ENCODE measurements at regions not wholly inside any gene's neighbourhood (a gene's known extent, or its start where the extent isn't known, plus 50 kb on each side); places are given as distances from the start of the nearest gene placed in this dataset.

DNA sequence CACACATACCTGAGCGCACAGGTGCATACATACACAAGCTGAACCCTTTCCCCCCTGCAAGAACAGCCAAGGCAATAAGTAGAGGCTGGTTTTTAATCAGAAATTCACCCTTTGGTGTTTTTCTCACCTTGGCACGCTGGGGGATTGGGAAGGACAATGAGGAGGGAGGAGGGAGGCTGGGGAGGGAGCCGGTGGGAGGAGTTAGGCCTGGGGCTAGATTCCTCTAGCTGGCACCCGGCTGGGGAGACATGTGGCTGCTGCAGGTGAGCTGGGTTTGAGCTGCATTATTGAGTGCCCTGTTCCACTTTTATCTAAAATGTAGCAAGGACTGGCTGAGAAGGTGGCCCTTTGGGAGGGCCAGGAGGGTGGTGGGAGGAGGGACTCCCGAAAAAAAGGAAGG is 97.8 kb upstream of the CSF3R start:
- Histone ChIP-seq H3K4me3 (no peak overlapping the region), H3K4me1 (no peaks in the 10 kb centered on the region), H3K9me3 (no peaks in the 10 kb centered on the region), H3K27ac (no peak overlapping the region), H3K4me2 (no peak overlapping the region)
- CTCF ChIA-PET = interaction anchor here (0.6 to 1.0 kb wide), 2 partner anchors 71 to 462 kb away, joined by 3 to 4 read pairs; no protein-coding TSS in a partner anchor
- DNase-seq (ENCODE audit: low read depth in 1 of 2, low spot score in 1 of 2) (no peak), ATAC-seq (no peak), FAIRE-seq (no peak)
- POLR2A ChIA-PET = no interaction called here
- 34% methylated on average over 4 of the region's 5 CpGs for WGBS (ENCODE audit: missing lambda C conversion rate)
- TF ChIP-seq RFX5 (IDR thresholded peaks at IDR 0.05) (no peak), RNF2 (IDR thresholded peaks at IDR 0.05; ENCODE audit: borderline replicate concordance, low read depth) (no peak), FOSL2 (IDR thresholded peaks at IDR 0.05) (no peak), FOSL2 (CRISPR knock-in tag; IDR thresholded peaks at IDR 0.05) (no peak), HDAC2 (IDR thresholded peaks at IDR 0.05) (no peak), POLR2A (IDR thresholded peaks at IDR 0.05; ENCODE audit: low read length) (no peak), HEYL (CRISPR knock-in tag; IDR thresholded peaks at IDR 0.05) (no peak), ZNF302 (CRISPR knock-in tag; IDR thresholded peaks at IDR 0.05) (no peak), POLR2AphosphoS2 (conservative IDR thresholded peaks at IDR 0.05; ENCODE audit: low read length) (no peak), EP300 (IDR thresholded peaks at IDR 0.05) (no peak), NPAS2 (CRISPR knock-in tag; IDR thresholded peaks at IDR 0.05; ENCODE audit: borderline replicate concordance) (no peak), TP53 (CRISPR knock-in tag; IDR thresholded peaks at IDR 0.05) (no peak), MAFK (IDR thresholded peaks at IDR 0.05; ENCODE audit: partially characterized antibody) (no peak), CHD2 (IDR thresholded peaks at IDR 0.05; ENCODE audit: low read length, partially characterized antibody) (no peak), SREBF2 (IDR thresholded peaks at IDR 0.05) (no peak), FOXS1 (CRISPR knock-in tag; IDR thresholded peaks at IDR 0.05) (no peak)
- TF ChIP-seq, protein P1, sequence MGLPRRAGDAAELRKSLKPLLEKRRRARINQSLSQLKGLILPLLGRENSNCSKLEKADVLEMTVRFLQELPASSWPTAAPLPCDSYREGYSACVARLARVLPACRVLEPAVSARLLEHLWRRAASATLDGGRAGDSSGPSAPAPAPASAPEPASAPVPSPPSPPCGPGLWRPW (IDR thresholded peaks at IDR 0.05) = no peak
- TF ChIP-seq, protein P2, sequence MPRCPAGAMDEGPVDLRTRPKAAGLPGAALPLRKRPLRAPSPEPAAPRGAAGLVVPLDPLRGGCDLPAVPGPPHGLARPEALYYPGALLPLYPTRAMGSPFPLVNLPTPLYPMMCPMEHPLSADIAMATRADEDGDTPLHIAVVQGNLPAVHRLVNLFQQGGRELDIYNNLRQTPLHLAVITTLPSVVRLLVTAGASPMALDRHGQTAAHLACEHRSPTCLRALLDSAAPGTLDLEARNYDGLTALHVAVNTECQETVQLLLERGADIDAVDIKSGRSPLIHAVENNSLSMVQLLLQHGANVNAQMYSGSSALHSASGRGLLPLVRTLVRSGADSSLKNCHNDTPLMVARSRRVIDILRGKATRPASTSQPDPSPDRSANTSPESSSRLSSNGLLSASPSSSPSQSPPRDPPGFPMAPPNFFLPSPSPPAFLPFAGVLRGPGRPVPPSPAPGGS (IDR thresholded peaks at IDR 0.05) = no peak
- TF ChIP-seq, protein P3, sequence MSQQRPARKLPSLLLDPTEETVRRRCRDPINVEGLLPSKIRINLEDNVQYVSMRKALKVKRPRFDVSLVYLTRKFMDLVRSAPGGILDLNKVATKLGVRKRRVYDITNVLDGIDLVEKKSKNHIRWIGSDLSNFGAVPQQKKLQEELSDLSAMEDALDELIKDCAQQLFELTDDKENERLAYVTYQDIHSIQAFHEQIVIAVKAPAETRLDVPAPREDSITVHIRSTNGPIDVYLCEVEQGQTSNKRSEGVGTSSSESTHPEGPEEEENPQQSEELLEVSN (IDR thresholded peaks at IDR 0.05; ENCODE audit: borderline replicate concordance, low read depth) = no peak

DNA sequence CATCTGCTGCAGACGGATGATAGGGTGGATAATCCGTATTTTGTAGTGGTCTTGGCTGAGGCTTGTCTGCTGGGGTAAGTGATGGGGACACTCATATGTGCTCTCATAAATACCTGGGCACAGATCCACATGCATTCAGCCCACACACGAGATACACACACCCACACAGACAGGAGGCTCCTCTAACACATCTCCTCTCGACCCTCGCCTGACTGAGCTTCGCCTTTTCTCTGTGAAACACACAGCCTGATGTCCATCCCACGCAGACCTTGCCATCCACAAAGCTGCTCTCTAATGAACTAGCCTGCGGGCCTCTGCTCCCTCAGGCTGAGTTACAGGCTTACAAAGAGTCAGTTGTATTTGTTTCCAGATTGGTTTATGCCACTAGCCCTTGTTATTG is 96.3 kb upstream of the CSF3R start:
- Histone ChIP-seq H3K9me3 (no peaks in the 10 kb centered on the region), H3K4me3 (no peak overlapping the region), H3K4me2 (no peak overlapping the region), H3K27ac (no peak overlapping the region), H3K4me1 (no peaks in the 10 kb centered on the region)
- WGBS (ENCODE audit: missing lambda C conversion rate) = 41% methylated on average over 8 of the region's 8 CpGs
- DNase-seq (ENCODE audit: low read depth in 1 of 2, low spot score in 1 of 2) (no peak), ATAC-seq (no peak), FAIRE-seq (no peak)
- CTCF ChIA-PET = interaction anchor here (0.5 to 1.0 kb wide), 2 partner anchors 11 to 864 kb away, joined by 3 read pairs; no protein-coding TSS in a partner anchor
- TF ChIP-seq, protein P4, sequence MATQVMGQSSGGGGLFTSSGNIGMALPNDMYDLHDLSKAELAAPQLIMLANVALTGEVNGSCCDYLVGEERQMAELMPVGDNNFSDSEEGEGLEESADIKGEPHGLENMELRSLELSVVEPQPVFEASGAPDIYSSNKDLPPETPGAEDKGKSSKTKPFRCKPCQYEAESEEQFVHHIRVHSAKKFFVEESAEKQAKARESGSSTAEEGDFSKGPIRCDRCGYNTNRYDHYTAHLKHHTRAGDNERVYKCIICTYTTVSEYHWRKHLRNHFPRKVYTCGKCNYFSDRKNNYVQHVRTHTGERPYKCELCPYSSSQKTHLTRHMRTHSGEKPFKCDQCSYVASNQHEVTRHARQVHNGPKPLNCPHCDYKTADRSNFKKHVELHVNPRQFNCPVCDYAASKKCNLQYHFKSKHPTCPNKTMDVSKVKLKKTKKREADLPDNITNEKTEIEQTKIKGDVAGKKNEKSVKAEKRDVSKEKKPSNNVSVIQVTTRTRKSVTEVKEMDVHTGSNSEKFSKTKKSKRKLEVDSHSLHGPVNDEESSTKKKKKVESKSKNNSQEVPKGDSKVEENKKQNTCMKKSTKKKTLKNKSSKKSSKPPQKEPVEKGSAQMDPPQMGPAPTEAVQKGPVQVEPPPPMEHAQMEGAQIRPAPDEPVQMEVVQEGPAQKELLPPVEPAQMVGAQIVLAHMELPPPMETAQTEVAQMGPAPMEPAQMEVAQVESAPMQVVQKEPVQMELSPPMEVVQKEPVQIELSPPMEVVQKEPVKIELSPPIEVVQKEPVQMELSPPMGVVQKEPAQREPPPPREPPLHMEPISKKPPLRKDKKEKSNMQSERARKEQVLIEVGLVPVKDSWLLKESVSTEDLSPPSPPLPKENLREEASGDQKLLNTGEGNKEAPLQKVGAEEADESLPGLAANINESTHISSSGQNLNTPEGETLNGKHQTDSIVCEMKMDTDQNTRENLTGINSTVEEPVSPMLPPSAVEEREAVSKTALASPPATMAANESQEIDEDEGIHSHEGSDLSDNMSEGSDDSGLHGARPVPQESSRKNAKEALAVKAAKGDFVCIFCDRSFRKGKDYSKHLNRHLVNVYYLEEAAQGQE (IDR thresholded peaks at IDR 0.05) = no peak
- TF ChIP-seq CHD4 (IDR thresholded peaks at IDR 0.05; ENCODE audit: borderline replicate concordance) = no peak
- POLR2A ChIA-PET = no interaction called here

All from A549 (cell line).